NCI-H187 (cell line): ENCODE measurements at regions not wholly inside any gene's neighbourhood (a gene's known extent, or its start where the extent isn't known, plus 50 kb on each side); places are given as distances from the start of the nearest gene placed in this dataset.
"Not testable (repeated sequence)": the region's sequence is repeated elsewhere in the genome, so short reads cannot be mapped to it uniquely, and the experiment has no call there.

ENCODE experiments used
- DNase-seq, 2 experiments: peaks; one replicate each; lab custom pipeline; 2025; lab: John Stamatoyannopoulos, UW

GRCh38 chr13:73166204-73166603 lies 107.4 kb downstream of the KLF5 start:
- no peak for DNase-seq

DNA sequence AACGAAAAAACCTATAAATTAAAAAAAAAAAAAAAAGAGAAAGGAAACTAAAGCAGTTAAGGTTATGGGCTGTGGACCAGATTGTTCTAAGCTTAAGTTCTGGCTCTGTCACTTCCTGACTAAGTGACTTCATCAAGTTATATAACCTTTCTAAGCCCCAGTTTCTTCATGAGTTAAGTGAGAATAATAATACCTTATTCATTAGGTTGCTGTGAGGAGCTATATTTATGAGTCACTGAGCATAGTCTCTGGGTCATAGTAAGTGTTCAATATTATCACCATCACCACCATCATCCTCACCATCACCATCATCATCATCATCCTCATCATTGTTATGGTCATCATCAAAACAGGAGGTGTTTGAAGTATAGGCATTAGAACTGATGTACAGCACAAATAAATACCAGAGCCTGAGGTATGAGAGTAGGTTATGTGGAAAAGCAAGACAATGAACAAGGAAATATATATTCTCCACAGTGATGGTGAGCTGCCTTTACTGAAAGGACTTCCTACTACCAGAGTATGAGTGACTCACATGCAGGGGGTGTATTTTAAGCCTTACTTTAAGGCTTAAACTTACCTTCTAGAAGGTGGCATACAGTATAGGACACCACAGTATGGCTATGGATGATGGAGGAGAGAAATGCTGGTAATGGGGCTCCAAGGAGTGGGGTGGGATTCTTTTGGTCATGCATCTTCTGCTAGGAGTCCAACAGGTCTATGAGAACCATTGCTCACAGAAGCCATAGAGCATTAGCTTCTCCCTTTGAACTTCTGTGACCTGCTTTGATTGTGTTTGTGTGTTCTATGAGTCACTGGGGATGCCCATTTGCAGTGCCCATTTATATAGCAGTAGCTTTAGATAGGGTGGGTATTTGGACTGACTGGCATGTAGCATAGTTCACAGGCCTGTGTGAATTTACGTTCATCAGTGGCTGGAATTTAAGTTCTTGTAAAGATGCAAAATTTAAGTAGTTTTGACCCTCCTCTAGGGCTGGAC lies 104.4 kb downstream of the KLF5 start:
- DNase-seq: no peak

DNA sequence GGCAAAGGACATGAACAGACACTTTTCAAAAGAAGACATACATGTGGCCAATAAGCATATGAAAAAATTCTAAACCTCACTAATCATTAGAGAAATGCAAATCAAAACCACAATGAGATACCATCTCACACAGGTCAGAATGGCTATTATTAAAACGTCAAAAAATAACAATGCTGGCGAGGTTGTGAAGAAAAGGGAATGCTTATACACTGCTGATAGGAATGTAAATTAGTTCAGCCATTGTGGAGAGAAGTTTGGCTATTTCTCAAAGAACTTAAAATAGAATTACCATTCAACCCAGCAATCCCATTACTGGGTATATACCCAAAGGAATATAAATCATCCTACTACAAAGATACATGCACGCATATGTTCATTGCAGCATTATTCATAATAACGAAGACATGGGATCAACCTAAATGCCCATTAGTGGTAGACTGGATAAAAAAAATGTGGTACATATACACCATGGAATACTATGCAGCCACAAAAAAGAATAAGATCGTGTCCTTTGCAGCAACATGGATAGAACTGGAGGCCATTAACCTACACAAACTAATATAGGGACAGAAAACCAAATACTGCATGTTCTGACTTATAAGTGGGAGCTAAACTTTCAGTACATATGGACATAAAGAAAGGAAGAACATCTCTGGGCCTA lies 101.7 kb downstream of the KLF5 start:
- DNase-seq: not testable (repeated sequence)

DNA sequence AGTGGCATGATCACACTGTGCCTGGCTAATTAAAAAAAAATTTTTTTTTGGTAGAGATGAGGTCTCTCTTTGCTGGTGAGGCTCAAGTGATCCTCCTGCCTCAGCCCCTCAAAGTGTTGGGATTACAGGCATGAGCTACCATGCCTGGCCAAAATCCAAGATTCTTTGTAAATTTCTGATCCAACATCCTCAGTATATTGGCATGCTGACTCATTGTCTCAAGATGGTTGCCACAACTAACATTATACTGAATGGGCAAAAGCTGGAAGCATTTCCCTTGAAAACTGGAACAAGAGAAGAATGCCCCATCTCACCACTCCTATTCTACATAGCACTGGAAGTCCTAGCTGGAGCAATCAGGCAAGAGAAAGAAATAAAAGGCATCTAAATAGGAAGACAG lies 100.0 kb downstream of the KLF5 start:
- DNase-seq: no peak

DNA sequence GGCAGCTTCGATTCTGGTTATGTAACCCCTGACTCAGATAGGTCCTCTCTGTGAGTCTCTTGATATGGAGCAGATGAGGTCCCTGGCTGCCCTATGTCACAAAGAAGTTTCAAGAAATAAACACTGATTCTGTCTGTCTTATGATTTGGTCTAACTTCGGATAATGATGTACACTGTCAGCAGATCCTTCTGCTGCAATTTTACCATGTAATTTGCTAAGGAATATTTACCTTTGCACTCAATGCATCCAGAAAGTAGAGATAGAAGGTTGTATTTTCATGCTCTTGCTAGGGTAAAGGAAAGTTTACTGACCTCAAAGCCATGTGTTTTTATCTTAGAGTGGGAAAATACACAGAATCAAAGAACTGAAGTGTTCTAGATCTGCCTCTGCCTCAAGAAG lies 98.2 kb downstream of the KLF5 start:
- no peak for DNase-seq

DNA sequence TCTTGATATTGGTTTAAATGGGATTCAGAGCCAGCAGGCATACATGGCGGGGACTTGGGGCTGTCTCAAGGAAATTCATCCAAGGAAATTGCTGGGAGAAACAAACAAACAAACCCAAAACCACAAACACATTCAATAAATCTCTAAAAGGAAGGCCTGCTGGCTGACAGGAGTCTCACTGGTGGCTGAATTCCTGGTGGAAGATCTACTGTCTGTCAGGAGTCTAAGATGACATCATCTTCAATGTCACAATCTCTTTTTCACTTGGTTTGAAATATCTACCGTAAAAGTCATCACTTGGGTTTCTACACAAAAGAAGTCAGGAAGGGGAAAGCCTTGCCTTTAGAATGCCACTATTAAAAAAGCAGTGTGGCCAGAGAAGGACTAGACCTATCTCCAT lies 87.9 kb downstream of the KLF5 start:
- DNase-seq: no peak

- DNase-seq: peak in 1 of 2 experiments; percentile 36
These were observed 83.3 kb downstream of the KLF5 start for GRCh38 chr13:73142071-73142470.

GRCh38 chr13:73141292-73141771 lies 82.5 kb downstream of the KLF5 start:
- DNase-seq: peak in 1 of 2 experiments; percentile 44

DNA sequence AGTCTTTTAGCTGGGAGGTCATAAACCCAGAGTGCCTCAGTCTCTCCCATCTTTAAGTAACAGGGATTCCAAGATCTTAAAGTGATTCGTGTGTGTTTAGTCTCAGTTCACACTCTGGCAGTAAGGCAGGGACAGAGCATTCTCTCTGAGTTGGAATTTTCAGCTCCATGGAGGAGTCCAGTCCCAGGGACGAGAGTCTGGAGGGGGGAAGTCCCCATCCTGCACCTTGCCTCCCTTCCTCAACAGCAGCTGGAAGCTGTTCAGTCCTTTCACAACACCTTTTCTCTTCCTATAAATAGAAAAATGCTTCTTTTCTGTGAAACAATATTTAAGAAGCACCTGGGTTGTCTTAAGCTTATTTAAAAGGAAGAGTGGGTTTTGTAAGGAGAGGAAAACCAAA lies 82.0 kb downstream of the KLF5 start:
- no peak for DNase-seq

GRCh38 chr13:73138638-73139491 lies 80.1 kb downstream of the KLF5 start:
- DNase-seq: peak; percentile 38 to 45

GRCh38 chr13:73138276-73138637 lies 79.5 kb downstream of the KLF5 start:
- no peak for DNase-seq

DNA sequence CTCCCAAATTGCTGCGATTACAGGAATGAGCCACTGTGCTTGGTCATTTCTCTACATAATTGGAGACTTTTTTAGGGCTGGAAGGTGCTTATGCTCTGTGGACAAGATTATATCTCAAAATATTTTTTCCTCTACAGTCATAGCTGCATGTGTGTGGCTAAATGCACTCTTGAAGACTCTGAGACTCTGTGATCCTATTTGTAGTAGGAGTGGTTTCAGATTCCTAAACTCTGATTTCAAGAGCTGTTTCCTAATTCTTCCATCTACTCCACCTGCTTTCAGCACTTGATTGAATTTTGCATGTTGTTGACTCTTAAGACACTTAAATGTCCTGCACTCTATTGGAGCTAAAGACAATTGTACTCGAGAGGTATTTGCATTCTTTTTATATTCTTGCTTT lies 78.0 kb downstream of the KLF5 start:
- DNase-seq: no peak

- no peak for DNase-seq
These were observed 74.7 kb downstream of the KLF5 start for GRCh38 chr13:73133531-73133930.

DNA sequence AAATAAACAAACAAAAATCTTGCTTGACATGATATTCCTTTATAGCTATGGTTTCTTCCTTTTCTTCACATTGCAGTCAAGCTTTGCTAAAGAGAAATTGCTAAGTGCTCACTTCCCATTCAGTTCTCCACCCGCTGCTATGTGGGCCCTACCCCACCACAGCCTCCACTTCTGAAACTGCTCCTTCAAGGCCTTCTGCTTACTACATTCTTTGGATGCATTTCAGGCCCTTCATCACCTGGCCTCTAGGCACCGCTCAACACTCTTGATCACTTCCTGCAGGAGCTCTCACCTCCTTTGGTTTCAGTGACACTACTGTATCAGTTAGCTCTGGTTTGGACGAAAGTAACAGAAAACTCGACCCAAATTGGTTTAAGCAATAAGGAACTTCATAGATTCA lies 72.4 kb downstream of the KLF5 start:
- no peak for DNase-seq

DNA sequence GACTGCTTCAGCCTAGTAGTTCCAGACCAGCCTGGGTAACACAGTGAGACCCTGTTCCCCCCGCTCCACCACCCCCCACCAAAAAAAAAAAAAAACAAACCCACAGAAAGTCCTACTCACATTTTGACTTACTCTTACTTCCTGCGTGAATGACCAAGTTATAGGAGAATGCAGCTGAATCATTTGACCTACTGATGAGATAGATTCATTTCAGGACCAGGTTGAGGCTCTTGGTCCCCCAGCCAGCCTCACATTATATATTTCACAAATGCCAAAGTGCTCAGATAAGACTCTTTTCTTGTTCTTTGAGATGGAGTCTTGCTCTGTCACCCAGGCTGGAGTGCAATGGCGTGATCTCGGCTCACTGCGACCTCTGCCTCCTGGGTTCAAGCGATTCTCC lies 70.2 kb downstream of the KLF5 start:
- no peak for DNase-seq
